NCI-H1417 treated with DMSO at 0.1 percent for 48 hours (cell line): ENCODE measurements at regions not wholly inside any gene's neighbourhood (a gene's known extent, or its start where the extent isn't known, plus 50 kb on each side); places are given as distances from the start of the nearest gene placed in this dataset.
"Not testable (repeated sequence)": the region's sequence is repeated elsewhere in the genome, so short reads cannot be mapped to it uniquely, and the experiment has no call there.

ENCODE experiments used
- DNase-seq: peaks from one replicate; lab custom pipeline; 2025; lab: John Stamatoyannopoulos, UW

DNA sequence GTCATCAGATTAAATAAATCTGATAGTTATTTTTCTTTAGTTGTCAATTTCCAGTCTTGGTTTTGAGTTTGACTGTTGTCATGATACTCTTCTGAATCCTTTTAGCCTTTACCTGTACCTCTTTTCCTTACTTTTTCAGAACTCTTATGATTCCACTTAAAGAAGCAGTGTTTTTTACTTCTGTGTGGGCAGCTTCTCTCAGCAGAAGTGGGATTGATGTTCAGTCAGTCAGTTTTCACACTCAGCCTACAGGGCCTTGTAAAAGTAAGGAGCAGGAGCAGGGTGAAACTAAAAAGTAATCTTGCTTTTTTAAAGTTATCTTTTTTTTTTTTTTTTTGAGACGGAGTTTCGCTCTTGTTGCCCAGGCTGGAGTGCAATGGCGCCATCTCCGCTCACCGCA lies 75.1 kb downstream of the HAUS1 start:
- DNase-seq = no peak

DNA sequence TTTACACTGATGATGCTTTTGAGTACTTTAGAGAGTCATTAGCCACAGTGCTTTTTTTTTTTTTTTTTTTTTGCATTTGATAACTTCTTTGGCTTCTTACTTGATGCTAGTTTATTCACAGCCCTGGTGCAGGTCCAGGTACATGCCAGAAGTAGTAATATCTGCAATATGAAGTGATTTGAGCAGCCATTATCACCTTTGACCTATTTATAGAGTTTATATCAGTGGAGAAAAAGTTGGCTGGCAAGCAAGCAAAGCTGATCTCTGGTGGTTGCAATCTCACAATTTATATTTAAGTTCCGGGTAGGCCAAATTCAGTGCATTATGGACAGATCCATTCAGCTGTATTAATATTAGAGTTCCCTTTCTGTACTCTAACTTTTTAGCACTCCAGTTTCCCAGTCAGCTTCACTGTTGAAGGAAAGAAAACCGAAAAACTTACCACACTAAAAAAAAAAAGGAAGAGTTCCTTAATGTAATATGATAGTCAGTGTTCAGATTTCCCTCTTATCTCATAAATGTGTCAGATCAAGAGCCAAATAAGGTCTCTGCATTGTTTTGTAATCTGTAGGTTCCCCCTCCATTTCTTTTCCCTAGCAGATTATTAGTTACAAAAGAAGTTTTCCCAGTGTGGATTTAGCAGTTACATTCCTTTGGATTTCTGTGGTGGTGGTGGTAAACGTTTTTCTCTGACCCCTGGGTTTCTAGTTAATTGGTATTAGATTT lies 78.6 kb downstream of the HAUS1 start:
- DNase-seq = no peak

DNA sequence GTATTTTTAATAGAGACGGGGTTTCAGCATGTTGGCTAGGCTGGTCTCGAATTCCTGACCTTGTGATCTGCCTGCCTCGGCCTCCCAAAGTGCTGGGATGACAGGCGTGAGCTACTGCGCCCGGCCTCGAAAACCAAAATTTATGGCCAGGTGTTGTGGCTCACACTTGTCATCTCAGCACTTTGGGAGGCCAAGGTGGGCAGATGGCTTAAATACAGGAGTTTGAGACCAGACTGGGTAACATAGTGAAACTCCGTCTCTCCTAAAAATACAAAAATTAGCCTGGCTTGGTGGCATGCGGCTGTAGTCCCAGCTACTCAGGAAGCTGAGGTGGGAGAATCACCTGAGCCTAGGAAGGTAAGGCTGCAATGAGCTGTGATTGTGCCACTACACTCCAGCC lies 80.1 kb downstream of the HAUS1 start:
- not testable (repeated sequence) for DNase-seq

DNA sequence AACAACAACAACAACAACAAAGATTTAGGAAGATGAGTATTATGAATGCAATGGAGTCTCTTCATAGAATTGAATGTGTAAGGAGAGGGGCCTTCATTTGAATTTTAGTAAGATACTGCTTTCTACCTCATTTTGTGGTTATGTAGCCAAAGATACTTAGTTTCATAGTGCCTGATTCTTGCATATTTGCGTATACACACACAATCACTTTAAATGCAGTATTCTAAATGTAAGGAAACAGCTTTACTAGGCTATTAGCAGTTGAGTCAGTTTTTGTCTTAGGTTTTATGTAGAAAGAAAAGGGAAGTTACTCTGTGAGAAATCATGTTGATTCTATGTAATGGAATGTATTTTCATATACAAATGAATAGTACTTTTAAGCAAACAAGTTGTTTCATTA lies 80.5 kb downstream of the HAUS1 start:
- no peak for DNase-seq

DNA sequence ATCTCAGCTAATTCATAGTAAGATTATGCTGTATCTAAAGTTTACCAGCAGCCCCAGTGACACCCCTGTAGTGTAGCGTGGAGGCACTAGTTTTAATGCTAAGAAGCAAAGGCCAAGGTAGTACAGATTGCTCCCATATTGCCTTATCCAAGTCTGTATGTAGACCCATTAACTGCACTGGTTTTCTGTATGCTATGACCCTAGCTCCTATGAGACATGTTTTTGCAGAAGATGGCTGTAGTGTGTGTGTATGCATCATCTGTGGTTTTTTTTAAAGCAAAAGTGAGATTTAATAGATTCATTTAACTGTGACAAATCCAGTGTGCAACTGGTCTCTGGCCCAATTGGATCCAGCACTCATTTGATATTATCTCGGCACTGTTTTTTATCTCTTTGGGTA lies 86.5 kb downstream of the HAUS1 start:
- DNase-seq = no peak

DNA sequence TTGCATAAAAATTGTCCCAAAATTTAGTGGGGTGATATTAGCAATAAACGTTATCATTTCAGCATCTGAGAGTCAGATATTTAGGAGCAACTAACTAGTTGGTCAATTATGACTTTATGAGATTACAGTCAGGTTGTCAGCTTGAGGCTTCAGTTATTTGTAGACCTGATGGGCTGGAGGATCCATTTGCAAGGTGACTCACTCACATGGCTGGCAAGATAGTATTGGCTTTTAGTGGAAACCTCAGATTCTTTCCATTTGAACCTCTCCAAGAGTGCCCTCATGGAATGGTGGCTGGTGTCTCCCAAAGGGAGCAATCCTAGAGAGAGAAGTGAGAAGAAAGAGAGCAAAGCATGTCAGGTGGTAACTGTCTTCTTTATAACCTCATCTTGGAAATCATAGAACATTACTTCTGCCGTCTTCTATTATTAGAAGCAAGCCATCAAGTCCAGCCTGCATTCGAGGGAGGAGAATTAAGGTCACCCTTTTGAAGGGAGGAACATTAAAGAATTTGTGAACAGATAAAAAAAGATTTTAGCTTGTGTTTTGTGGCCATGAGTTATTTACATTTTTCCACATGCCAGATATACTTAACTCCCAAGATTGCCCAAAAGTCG lies 92.5 kb downstream of the HAUS1 start:
- no peak for DNase-seq

DNA sequence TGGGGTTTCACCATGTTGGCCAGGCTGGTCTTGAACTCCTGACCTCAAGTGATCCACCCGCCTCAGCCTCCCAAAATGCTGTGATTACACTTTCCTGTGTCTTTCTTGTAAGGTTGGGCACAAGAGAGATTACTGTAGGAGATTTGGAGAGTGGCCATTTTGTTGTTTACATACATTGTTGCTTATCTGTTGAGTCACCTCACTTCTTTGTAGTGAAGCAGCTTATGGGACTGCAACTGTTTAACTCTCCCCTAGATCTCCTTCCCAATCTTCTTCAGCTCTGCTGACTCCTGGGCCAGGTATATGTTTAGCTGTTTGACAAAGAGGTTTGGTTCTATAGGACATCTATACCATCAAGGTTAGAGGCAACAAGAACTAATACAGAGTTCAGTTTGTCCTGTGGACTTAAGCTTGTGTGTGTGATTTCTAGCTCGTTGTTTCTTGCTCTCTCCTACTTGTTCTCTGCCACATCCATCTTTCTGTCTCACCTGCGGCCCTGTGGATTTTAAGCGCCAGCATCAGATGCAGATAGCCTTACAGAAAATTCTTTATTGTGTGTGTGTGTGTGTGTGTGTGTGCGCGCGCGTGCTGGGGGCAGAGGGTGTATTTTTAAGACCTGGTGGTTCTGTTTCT lies 95.4 kb downstream of the HAUS1 start:
- DNase-seq = no peak

DNA sequence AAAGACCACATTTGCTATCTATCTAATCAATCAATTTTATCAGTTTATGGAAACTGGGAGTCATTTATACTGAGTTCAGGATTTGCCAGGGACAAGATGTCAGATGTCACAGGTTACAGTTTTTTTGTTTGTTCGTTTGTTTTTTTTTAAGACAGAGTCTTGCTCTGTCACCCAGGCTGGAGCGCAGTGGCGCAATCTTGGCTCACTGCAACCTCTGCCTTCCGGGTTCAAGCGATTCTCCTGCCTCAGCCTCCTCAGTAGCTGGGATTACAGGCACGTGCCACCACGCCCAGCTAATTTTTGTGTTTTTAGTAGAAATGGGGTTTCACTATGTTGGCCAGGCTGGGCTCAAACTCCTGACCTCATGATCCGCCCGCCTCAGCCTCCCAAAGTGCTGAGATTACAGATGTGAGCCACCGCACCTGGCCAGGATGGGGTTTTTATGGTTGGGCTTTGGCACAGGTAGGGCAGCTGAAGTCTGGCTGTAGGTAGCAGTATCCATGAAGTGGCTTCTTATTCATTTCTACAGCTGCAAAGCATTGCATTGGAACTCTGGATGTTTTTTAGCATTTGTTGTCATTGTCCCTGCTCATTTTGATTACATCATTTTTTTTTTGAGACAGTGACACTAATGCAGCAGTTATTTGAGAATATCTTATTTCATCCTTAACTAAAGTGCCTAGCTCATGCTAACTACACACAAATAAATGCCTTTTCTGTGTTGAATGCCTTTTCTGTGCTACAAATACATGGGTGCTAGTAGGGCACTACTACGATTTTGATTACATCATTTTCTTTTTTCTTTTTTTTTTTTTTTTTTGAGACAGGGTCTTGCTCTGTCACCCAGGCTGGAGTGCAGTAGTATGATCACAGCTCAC lies 96.2 kb downstream of the HAUS1 start:
- DNase-seq = not testable (repeated sequence)

DNA sequence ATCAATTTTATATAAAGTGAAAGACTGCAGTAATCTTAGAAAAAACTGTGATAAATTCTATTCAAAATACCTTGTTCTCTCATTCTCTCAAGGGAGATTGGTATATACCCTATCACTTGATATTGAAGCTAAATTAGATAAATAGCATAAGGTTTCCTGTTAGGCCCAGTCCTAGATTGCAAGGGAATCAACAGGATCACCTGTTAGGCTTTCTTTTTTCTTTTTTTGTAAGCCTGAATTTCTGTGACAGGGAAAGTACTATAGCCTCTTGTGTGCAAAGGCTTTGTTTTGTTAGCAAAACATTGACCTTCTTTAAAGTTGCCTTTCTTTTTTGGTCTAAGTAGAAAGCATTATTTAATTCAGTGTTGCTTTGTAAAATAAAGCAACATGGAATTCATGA lies 100.0 kb downstream of the HAUS1 start:
- no peak for DNase-seq

DNA sequence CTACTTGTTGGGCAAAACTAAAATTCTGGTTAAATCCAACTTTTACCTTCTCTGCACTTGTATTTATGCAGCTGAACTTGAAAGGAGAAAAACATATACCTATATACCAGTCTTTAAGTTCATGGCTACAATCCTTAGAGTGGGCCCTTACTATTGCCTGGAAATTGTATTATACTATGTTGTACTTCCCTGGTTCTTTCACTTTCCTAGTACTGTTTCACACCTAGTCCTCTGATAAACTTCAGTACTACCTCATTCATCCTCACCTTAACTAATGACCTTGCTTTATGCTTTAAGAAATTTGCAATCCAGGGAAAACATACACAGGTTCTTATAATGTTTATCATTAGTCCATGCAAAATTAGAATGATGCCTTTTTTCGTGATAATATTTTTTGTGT lies 103.8 kb downstream of the HAUS1 start:
- no peak for DNase-seq

DNA sequence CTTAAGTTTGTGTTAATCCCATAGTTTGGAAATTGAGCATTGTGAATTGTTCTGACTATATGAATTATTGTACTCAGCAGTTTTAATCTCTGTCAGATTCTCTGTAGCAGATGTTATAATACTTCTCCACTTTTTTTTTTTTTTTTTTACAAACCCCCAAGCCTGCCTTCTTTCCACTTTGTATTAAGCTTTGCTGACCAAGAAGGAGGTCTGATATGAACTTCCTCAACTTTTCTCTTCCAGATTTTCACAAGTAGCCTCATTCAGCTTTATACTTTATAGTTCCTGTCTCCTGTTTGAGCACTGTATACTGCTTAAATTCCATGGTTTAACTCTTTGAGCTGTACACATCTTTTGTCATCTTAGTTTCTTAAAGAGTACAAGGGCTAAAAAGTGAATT lies 105.0 kb downstream of the HAUS1 start:
- no peak for DNase-seq

DNA sequence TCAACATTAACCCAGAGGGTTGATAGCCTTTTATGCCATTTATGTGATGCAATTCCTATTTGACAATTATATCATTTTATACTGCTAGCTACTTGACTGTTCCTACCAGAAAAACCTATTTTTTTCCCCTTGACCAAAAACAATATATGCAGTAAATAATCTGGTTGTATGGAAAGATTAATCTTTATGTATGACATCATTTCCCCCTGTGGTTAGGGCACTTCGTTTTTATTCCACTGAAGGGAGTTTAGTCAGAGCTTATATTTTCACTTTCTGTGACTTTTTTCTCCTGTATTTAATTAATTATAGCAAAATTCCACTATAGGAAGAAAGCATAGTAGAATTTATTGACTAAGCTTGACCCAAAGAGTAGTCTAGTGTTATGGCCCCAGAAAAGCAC lies 107.6 kb downstream of the HAUS1 start:
- DNase-seq = no peak

DNA sequence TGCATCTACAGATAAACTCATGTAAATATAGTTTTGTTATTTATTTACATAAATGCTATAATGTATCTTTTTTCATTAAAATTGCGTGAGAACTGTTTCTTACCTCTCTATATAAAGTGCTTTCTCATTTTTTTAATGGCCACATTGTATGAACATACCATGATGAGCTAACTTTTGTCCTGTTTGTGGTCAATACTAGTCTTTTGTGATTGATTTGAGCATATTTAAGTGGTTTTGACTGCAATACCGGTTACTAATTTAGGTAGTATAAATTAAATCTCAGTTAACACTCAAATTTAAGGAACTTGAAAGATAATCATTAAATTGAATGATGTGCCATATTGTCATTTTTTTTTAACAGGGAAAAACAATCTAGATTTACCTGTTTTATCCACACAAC lies 108.2 kb downstream of the HAUS1 start:
- no peak for DNase-seq

DNA sequence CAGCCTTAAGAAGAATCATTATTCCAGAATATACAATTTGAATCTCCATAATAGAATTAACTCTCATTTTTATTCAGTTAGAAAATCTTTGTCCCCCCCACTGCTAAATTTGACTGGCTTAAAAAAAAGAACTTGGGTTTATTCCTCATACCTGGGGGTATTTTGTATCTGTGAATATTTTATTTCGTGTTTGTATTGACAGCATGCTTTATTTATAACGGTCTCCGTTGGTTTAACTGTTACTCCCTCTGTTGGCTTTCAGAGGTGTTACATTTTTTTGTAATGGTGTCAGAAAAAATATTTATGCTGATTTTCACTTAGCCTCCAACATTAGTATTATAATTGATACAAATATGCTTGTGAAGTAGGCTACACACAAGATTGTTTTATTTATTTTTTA lies 109.1 kb downstream of the HAUS1 start:
- DNase-seq = no peak

DNA sequence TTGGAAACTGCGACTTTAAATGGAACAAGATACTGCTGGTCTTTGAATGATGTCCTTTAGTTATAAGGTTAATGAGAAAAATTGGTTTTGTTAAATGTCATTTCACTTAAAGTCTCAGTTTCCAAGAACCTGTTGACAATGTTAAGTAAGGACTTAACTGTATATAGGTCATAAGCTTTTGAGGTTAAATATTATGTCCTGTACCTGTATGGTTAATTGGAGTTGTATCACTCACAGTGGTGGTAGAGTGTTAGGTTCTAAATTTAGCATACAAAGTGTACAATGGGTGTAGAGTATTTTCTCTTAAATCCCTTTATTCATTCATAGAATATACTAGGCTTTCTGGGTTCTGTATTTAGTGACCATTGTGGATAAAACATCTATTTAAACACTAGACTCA lies 110.2 kb downstream of the HAUS1 start:
- no peak for DNase-seq

DNA sequence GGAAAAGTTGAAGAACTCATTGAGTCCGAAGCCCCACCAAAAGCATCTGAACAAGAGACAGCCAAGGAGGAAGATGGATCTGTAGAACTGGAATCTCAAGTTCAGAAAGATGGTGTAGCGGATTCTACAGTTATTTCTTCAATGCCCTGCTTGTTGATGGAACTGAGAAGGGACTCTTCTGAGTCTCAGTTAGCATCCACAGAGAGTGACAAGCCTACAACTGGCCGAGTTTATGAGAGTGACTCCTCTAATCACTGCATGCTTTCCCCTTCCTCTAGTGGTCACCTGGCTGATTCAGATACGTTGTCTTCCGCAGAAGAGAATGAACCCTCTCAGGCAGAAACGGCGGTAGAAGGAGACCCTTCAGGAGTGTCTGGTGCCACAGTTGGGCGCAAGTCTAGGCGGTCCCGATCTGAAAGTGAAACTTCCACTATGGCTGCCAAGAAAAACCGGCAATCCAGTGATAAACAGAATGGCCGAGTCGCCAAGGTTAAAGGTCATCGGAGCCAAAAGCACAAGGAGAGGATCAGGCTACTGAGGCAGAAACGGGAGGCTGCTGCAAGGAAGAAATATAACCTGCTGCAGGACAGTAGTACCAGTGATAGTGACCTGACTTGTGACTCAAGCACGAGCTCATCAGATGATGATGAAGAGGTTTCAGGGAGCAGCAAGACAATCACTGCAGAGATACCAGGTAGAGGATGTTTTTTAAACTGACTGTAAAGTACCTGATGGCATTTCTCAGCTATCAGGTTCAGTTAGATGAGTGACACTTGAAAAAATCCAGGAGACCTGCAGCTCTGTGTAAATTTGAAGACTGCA lies 111.9 kb downstream of the HAUS1 start:
- no peak for DNase-seq

DNA sequence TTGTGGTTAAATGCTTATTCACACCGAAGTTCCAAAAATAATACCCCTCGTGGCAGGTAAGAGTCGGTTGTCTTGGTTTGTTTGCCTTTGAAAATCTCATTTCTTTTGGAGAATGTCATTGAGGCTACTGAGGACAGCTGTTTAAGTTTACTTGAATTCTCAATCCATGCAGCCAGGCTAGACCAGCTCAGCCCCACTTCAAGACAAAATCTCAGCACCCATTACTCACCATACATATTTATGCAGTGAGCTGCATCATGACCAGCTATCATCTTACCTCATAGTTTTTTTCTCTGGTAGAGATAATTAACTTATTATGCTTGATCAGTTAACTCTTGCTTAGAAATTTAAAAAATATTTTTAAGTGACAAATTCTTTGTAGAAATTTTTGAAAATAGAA lies 115.9 kb downstream of the HAUS1 start:
- DNase-seq = no peak

DNA sequence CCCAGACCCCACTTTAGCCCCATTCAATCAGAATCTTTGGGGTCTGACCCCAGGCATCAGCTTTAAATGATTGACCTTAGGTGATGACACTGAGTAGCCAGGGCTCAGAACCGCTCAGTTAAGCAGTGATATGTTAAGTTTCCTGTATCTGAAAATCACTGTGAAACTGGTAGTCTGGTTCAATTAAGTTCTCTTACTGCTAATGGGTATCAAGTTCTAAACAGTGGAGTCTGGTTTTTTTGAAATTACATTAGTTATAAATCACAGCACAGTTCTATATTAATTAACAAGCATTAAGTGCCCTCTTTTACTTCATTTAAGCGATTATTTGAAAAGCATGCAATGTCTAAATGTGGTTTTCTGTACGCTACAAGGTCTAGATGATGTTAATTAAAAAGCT lies 117.9 kb downstream of the HAUS1 start:
- no peak for DNase-seq

DNA sequence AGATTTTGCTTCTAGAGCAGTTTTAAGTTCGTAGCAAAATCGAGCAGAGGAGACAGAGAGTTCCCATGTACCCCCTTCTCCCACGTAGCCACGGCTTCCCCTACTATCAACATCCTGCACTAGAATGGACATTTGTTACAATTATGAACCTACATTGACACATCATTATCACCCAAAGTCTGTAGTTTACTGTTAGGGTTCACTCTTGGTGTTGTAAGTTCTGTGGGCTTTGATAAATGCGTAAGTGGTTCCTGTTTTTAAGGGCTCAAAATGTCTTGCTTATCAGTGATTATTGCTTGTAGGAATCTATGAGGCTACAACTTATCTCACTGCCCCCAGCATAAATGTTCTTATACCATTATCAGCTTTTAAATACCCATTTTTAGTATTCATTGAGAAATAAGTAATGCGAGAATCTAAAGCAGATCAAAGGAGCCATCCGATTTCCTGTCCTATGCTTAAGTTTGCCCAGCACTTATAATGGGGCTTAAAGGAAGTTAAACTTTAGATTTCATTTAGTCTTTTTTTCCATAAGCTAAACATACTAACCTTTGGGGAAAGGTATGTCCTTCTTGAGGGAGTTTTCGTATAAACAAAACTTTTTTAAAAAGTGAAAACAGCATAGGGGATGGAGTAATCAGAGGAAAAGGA lies 118.7 kb downstream of the HAUS1 start:
- DNase-seq = no peak

DNA sequence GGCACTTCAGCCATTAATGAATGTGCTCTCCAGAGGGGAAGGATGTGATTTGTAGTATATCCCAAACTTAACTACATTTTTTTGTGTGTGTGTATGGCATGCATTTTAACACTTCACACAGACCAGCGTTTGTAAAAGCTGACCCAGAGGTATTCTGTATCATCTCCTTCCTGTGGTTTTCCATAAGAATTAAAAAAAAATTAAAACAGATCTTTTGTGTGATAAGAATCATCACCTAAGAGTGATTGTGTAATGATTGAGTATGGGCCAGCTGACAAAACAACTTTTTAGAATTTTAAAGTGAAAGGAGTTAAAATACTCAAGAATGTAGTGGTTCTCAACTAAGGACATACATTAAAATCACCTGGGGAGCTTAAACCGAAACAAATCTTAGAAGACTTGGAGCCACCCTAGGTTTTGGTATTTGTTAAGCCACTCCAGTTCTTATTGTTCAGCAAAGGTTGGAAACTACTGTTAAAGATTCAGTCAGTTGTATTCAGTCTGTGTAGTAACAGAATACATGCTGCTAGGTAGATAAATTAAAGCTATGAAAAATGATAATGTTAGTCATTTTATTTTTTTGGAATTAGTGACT lies 120.1 kb downstream of the HAUS1 start:
- no peak for DNase-seq

DNA sequence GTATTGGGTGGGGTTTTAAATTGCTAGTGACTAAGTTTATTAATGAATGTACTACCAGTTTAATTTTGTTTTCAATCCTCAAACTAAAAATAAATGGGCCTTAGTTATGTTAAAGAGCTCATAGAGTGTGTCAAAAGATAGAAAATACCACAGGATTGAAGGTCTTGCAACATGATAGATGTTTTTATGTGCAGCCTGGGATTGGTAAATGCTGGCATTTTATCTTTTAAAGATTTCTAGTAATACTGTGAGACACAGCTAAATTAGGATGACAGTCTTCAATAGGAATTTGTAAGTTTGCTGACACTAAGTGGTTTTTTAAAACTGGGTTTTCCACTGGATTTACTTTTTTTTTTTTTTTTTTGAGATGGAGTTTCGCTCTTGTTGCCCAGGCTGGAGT lies 122.3 kb downstream of the HAUS1 start:
- DNase-seq = no peak
